NCI-H526 (cell line): ENCODE measurements at regions not wholly inside any gene's neighbourhood (a gene's known extent, or its start where the extent isn't known, plus 50 kb on each side); places are given as distances from the start of the nearest gene placed in this dataset.

Experiments used
- DNase-seq, 2 experiments: peaks; one replicate each; lab custom pipeline; 2025; lab: John Stamatoyannopoulos, UW

- DNase-seq, result no peak
Measured at GRCh38 chr1:181430015-181430885, 53.1 kb upstream of the CACNA1E start.
